HG02678 (cell line): ENCODE measurements at regions not wholly inside any gene's neighbourhood (a gene's known extent, or its start where the extent isn't known, plus 50 kb on each side); places are given as distances from the start of the nearest gene placed in this dataset.

Experiments used
- ATAC-seq: cut with Tn5 transposase; IDR thresholded peaks from one replicate; pipeline ENCODE4 v1.9.1; 2021; ENCODE audit warnings: mild to moderate bottlenecking, moderate library complexity; ENCODE audit not compliant: unreplicated experiment

DNA sequence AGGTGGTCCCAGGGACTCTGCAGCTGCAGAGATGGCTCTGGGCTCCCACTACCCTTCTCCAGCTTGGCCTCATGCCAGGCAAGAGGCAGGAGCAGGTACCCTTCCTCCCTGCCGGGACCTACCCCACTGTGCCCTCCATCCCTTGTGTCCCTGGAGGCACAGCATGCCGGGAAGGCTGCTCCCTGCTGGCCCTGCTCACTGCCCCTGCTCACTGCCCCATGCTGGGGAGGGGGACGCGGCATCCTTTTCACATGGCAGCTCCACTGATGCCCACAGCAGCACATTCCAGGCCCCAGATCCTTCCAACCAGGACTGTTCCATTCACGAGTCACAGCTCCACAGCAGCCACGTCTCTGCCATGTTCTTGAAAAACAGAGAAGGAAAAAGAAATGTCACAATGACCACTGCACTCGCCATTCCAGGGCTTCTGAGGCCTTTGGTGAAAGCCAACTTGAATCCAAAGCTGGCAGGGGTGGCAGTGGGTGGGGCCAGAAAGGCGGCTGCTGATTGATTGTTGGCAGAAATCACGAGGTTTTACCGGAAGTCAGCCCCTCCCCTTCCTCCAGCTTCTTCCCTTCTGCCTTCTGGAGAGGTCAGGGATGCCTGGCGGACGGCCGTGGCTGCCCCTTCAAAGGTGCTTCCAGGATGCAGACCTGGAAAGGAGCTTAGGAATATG lies 268.0 kb downstream of the CYP26B1 start:
- no peak for ATAC-seq

DNA sequence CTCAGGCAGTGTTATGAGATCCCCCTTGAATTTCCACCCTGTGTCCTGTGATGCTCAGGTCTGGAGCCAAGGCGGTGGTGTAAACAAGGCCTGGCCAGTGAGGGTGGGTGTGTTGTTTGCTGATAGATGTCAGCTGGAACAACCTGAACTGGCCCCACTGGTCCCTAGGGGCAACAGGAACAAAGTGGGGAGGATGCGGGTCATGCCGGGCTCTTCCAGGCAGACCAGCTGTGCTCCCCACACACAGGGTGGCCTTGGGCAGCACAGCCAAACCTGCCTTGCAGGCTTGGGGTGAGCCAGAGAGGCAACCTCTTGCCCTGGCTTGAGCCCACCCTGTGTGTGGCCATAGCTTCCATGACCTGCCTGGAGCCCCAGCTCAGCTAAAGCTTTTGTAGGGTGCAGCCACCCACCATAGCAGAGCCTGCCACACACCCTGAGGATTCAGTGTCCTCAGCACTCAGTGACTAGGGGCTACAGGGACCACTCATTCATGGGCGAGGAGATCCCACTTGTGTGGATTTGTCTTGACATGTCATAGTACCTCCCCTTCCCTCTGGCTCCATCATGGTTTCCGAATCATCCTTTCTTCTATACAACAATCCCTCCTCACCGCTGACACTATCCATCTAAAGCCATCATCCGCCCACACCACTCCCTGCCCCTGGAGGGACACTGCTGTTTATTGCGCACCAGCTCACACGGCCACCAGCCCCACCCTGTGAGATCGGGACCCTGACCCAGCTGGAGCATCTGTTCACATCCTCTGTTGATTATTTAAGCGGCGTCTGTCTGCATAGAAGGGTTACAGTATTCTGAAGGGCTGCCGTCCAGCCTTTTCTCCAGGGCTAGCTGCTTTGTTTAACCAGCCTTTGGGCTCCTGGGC lies 268.8 kb downstream of the CYP26B1 start:
- ATAC-seq: no peak

DNA sequence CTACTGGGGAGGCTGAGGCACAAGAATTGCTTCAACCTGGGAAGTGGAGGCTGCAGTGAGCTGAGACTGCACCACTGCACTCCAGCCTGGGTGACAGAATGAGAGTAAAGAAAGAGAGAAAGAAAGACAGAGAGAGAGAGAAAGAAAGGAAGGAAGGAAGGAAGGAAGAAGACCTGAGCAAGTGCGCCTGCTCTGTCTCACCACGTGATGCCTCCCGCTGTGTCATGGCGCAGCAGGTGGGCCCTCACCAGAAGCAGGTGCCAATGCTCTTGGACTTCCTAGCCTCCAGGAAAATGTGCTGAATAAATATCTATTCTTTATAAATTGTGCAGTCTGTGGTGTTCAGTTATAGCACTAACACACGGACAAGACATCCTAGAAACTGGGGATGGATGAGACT lies 270.0 kb downstream of the CYP26B1 start:
- no peak for ATAC-seq

DNA sequence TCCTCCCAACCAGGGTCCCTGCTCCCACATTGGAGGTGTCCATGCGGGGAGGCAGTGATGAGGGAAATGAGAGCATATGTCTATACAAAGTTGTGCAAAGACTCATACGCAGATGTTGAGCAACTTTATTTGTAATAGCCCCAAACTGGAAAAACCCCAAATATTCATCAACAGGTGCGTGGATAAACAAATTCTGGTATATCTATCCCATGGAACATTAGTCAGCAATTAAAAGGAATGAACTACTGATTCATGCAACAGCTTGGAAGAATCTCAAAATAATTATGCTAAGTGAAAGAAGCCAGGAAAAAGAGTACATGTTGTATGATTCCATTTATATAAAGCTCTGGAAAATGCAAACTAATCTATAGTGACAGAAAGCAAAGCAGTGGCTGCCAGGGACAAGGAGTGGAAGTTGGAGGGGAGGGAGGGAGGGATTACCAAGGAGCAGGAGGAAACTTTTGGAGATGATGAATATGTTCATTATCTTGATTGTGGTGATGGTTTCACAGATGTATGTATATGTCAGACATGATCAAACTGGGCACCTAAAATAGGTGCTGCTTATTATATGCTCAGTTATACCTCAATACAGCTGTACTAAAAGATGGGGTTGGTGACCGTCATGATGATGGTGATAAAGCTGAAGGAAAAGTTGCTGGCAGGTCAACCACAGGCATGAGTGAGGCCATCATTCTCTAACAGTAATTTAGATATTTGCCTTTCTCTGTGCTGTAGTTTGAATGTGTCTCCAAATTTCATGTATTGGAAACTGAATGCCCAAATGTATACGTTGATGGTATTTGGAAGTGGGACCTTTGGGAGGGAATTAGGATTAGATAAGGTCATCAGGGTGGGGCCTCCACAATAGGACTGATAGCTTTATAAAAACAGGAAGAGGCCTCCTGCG lies 270.9 kb downstream of the CYP26B1 start:
- no peak for ATAC-seq

DNA sequence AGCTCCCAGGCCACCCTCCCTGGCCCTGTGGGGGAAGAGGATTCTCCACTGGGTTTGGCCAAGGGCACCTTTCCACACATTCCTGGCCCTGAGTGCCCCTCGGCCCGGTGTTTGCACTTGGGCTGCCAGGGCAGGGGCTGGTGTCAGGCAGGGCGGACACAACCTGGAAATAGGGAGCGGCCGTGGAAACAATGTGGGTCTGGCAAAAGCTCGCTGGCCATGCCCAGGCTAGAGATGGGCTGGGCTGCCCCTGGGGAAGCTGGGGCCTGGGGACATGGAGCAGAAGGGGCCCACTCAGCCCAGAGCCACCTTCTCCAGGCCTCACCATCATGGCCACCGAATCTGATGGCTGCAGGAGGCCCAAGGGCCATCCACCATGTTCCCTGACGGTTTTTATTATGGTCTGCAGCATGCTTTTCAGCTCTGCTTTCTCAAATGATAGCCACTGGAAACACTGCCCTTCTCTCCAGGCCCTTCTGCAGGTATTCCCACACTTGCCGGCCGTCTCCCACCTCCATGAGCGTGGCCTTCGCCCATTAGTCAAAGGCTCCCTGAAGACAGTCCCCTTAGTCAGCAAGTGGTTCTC lies 275.1 kb downstream of the CYP26B1 start:
- no peak for ATAC-seq

DNA sequence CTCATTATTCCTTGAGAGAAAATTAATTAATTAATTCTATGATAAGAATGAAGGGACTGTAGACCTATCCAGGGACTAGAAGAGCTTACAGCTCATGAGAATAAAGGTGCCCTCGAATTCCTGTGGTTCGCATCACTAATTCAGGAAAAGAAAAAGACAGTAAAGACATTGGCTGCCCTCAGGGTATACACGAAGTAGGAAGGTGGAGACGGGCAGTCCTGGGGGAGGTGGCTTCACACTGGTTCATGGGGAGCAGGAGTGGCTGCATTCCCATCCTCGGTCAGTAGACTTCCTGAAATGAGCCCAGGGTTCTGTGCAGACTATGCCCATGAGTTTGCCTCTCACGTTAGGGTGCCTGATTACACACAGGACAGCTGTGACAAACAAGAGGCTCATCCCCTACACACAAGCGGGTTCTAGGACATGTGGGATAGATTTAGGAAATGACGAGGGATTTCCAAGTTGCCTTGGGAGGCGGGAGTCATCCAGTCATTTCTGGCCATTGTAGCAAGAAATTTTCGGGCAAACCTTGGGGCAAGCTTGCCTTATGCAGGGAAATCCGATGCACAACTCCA lies 282.2 kb downstream of the CYP26B1 start:
- no peak for ATAC-seq

DNA sequence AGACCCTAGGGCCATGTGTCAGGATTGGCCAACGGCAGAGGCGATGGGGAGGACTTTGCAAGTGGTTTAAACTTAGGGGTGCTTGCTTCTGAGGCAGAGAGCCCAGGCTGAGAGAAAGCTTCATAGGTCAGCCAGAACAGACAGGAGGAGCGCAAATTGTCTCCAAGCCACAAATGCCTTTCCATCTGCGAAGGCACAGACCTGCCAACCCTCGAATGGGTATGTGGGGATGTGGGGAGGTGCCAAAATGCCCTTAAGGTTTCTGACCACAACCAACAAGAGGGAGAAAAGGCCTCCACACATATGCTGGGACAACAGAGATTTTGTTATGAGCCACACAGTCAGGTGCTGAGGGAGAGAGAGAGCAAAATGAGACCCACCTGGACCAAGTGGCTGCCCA lies 283.6 kb downstream of the CYP26B1 start:
- ATAC-seq: no peak

DNA sequence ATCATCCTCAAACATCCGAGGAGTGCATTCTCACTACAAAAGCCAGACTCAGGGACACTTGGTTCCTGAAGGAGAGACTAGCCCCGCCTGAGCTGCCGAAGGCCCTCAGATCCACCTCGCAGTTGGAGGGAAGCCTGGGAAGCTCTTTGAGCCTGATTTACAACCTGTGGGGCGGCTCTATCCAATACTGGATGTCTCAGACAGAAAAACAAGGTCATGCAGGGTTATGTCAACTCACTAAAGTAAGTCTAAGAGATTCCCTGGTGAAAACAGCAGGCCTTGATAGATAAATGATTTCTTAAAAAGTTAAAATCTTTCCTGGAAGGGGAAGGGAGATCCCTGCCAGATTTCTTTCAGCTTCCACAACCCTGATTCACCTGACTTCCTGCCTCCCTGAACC lies 284.3 kb downstream of the CYP26B1 start:
- ATAC-seq: no peak

DNA sequence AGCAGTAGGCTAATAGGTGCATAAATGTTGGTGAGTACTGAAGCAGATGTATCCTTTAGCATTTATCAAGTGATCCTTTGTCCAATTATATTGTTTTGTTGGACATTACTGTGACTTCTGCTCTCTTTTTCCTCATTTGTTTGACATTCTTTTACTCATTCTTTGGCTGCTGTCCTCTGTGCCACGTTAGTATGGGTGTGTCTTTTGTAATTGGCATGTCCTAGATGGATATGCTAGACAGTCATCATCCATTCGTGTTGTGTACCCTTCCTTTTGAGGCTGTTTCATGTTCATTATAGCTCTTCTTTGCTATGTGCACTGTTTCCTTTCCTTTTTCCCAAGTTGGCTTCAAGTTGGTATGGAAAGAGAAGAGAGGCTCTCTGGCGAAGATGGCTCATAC lies 284.7 kb downstream of the CYP26B1 start:
- no peak for ATAC-seq

DNA sequence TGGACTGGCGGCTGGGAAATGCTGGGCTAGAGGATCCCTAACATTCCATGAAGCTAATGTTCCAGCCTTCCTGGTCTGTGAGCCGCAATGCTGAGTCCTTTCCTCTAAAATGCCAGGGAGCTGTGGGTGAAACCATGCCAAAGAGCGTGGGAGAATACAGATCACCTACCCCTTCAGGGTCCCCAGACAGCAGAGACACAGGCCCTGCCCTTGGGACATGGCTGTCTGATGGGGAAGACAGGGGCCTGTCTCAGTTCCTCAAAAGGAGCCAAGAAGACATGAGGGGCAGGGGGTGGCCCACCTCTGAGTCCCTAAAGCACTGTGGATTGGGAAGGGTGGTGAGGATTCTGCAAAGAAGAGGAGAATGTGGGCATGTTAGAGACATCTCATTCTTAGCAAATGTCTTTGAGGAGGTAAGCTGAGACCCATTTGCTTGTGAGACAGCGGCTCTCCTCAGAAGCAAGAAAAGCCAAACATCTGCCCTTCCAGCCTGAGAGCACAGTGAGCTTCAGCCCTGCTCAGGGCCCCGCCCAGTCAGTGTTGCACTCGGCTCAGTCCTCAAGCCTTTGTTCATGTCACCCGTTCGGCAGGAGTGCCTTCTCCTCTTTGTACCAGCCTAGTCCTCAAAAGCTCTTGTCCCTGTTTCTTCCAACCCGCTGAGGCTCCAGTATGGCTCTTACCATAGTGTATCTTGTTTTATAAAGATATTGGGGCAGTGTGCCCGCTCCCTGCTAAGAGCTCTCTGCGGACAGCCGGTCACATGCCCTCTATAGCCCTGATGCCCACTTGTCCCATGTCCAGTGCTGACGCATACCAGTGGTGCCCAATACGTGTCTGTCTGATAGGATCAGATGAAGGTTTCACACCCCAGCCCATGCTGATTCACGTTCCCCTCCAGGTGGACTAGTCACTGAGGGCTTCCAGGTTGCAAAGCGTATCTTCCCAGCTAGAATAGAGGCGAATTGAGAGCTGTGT lies 286.2 kb downstream of the CYP26B1 start:
- ATAC-seq: no peak

DNA sequence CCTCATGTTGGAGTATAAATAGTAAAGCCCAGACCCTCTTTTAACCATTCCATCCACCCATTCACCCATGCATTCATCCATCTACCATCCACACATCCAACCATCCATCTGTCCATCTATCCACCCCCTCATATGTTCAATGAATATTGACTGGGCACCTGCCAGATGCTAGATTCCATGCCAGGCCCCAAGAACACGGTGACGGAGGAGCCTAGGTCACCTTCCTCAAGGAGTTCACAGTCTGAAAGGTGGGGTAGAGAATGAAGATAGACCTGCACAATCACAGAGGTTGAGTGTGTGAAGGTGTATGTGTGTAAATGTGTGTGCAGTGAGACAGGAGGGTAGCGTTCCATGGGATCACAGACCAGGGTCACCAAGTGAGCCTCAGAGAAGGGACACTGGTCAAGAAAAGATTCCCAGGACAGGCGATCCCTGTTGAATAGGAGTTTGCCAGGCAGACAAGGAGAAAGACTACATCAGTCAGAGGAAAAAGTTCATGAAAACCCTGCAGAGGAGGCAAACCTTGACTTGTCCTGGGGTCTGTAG lies 287.2 kb downstream of the CYP26B1 start:
- ATAC-seq: no peak

DNA sequence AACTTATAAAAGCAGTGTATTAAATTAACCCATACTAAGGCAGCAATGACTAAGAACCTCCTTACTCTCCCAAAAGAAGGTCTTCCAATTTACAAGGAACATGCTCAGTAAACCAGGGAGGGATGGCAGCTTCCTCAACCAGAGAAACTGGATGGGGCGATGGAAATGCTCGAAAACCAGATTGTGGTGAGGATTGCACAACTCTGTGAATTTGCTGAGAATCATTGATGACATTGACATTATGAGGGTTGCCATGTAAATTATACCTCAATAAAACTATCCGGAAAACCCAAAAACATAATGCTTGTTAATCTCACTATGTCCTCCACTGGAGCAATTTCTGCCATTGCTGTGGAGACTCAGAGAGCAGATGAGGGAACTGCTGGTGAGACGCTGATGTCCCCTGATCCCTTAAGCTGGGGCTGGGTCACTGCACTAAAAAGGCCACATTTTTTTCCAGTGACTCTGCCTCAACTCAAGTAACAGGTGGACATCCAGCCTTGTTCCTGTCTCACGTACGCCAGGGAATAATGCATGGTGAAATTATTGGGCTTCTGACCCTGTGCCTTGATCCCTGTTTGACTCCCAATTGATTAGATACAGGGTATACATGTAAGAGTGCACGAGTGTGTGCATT lies 288.3 kb downstream of the CYP26B1 start:
- no peak for ATAC-seq

DNA sequence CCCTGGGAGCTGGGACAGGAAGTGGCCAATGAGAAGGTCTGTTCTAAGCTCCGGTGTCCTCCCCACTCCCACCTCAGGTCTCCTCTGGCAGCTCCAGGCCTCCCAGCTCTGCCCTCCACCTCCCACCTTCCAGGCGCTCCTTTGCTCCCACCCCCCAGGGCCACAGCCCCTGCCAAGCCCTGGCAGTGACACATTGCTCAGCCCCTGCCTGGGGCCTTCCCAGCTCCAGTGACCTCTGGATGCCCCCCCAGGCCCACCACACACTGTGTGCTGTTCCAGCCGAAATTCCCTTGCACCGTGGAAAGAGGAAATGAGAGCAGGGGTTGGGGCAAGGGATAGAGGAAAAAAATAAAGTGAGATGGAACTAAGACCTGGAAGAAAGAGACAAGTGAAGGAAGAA lies 289.6 kb downstream of the CYP26B1 start:
- ATAC-seq: no peak

DNA sequence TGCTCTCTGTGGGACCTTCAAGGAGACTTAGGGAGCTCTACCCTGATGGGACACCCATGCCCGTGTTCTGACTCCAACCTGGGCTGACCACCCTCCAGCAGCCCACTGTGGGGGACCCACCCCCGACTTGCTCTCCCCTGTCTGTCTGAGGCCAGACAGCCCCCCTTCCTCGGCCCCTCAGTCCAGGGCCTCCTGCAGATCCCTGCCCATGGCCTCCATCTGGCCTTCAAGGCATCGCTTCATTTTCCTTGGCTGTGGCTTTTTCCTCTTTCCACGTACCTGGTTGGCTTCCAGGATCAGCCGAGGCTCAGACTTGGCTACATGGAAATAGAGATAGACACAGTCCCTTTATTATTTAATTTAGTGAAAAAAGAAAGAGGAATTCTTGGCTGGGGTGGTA lies 290.0 kb downstream of the CYP26B1 start:
- ATAC-seq: no peak

DNA sequence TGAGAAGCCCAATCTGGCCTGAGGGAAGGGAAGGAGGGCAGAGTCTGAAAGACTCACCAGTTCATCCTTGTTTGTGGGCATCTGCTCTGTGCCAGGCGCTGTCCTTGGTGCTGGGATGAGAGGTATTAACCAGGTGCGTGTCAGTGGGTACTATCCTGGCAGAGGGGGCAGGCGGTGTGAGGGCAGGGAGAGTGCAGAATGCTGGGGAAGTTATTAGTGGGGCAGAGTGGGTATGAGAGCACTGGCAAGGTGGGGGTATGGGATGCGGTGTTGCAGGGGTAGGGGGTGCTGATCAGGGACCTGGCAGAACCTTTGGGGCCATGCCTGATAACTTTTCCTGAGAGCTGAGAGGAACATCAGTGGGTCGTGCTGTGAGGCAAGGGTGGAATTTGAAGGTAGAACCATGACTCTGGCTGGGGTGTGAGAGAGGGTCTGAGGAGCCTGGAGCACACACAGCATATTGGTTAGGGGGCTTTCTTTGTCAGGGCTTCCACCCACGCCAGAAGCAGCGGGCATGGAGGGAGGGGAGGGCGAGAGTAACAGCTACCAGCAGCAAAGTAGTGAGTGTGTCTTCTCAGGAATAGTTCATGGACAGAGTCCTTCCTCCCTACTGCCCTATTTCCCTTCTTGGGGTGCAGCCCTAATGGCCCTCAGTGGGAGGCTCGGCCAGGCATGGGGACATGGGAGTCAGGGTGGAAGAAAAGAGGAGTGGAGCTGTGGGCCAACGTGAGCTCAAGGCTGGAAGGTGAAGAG lies 290.7 kb downstream of the CYP26B1 start:
- no peak for ATAC-seq

DNA sequence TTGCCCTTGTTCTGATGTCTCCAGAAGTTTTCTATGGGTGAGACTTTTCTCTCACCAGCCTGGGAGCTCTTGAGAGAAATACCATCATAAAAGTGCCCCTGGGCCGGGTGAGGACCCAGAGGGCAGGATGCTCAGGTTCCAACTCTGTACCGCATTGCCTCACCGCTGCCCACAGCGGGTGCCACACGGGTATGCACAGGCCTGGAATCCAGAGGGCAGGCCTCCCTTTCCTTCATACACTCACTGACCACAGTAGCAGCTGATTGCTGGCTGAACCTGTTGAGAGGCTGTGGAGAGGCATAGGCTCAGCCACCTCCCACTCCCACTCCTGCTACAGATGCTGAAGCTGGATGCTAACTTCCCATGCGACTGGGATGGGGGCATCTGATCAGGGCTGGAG lies 293.8 kb downstream of the CYP26B1 start:
- no peak for ATAC-seq

DNA sequence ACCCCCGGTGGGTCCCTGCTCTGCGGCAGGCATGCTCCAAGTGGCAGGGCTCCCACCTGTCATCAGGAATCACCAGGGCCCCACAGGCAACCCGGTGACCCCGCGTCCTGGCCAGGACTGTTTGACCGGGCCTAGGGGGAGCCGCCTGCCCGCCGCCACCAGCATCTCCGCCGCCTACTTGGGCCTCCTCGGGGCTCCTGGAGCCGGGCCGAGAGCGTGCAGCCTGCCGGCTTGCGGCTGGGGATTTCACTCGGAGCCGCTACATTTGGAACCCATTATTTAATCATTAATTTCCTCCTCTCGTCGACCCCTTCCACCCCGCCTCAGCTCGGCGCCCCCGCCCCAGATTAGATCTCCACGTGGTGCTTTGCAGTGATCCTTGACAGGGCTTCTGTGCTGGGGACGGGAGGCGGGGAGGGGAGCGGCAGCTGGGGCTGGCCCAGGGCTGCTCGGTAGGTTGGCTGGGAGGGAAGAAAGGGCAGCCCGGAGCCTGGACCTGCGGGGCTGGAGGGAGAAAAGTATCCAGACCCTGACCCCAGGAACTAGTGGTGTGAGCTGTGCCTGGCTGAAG lies 295.4 kb downstream of the CYP26B1 start:
- no peak for ATAC-seq
